ENCODE measurements at regions not wholly inside any gene's neighbourhood (a gene's known extent, or its start where the extent isn't known, plus 50 kb on each side); places are given as distances from the start of the nearest gene placed in this dataset.

- Histone ChIP-seq H3K9me3 (replicated peaks; ENCODE audit: control insufficient read depth, insufficient read depth, low read length) (no peaks in the 10 kb centered on the region), H3K4me2 (ENCODE audit: insufficient read depth, low read length) (no peak overlapping the region), H3K36me3 (ENCODE audit: control insufficient read depth in 2 of 2, extremely low read depth in 1 of 2, insufficient read depth in 2 of 2, low read length in 2 of 2) (no peaks in the 10 kb centered on the region), H3K79me2 (ENCODE audit: control insufficient read depth, insufficient read depth, low read length) (no peaks in the 10 kb centered on the region), H3K9ac (replicated peaks; ENCODE audit: extremely low read depth, insufficient read depth, low read length) (no peak overlapping the region), H3K4me1 (ENCODE audit: control insufficient read depth, extremely low read depth, insufficient read depth, low read length) (peaks cover 11% of the 10 kb centered on the region), H2AFZ (ENCODE audit: low read depth, low read length) (no peak overlapping the region), H3K9me1 (replicated peaks; ENCODE audit: control insufficient read depth, extremely low read depth, insufficient read depth, low read length) (no peaks in the 10 kb centered on the region), H3K4me3 (replicated peaks in 1 of 3; ENCODE audit: insufficient read depth in 1 of 3, low read depth in 1 of 3, low read length in 3 of 3) (no peak overlapping the region), H4K20me1 (replicated peaks; ENCODE audit: control insufficient read depth, extremely low read depth, insufficient read depth, low read length) (no peaks in the 10 kb centered on the region), H3K27me3 (ENCODE audit: control insufficient read depth in 2 of 2, insufficient read depth in 2 of 2, low read length in 2 of 2) (no peaks in the 10 kb centered on the region), H3K27ac (ENCODE audit: insufficient read depth, low read depth, low read length) (no peak overlapping the region)
- CTCF ChIA-PET, result no interaction called here
- no peak for DNase-seq (ENCODE audit: low read depth, low spot score)
- FAIRE-seq, result no peak
- TF ChIP-seq MYC (IDR thresholded peaks at IDR 0.05; ENCODE audit: low read depth, low read length) (no peak), MAX (IDR thresholded peaks at IDR 0.05; ENCODE audit: insufficient read depth, insufficient read length) (no peak)
- intact Hi-C loops (cut with micrococcal nuclease) (loop anchor here (5.0 kb wide), 1 partner anchor 158 kb away; no protein-coding TSS in a partner anchor), dilution Hi-C loops (cut with MboI; ENCODE audit: extremely low pct_ligation_motif_present, low sequenced_read_pairs) (no loop called here)
- POLR2A ChIA-PET, result no interaction called here
- BruUV-seq (replicated peaks), result no TSS peak
These were observed 66.4 kb upstream of the TLE1 start for GRCh38 chr9:81755721-81756120.

- DNase-seq (ENCODE audit: low read depth, low spot score) (no peak), FAIRE-seq (no peak)
- H3K9me3 ChIP-seq (replicated peaks; ENCODE audit: control insufficient read depth, insufficient read depth, low read length), result no peaks in the 10 kb centered on the region
- no peaks in the 10 kb centered on the region for H3K36me3 ChIP-seq (ENCODE audit: control insufficient read depth in 2 of 2, extremely low read depth in 1 of 2, insufficient read depth in 2 of 2, low read length in 2 of 2)
- H3K4me2 ChIP-seq (ENCODE audit: insufficient read depth, low read length), result no peak overlapping the region
- POLR2A ChIA-PET, result no interaction called here
- no peak overlapping the region for H2AFZ ChIP-seq (ENCODE audit: low read depth, low read length)
- no peaks in the 10 kb centered on the region for H3K27me3 ChIP-seq (ENCODE audit: control insufficient read depth in 2 of 2, insufficient read depth in 2 of 2, low read length in 2 of 2)
- TF ChIP-seq FOS (IDR thresholded peaks at IDR 0.05; ENCODE audit: borderline replicate concordance, insufficient read depth, low read length), result no peak
- no peak for TF ChIP-seq POLR2A (IDR thresholded peaks at IDR 0.05; ENCODE audit: low read depth, low read length)
- no peak for TF ChIP-seq GATA2 (IDR thresholded peaks at IDR 0.05; ENCODE audit: insufficient read depth, insufficient read length, low read depth, low read length)
- no peak for TF ChIP-seq MAX (IDR thresholded peaks at IDR 0.05; ENCODE audit: insufficient read depth, insufficient read length)
- TF ChIP-seq EZH2 (IDR thresholded peaks at IDR 0.05; ENCODE audit: borderline replicate concordance, low read depth, low read length, severe bottlenecking), result no peak
- no peaks in the 10 kb centered on the region for H3K9me1 ChIP-seq (replicated peaks; ENCODE audit: control insufficient read depth, extremely low read depth, insufficient read depth, low read length)
- no peak overlapping the region for H3K9ac ChIP-seq (replicated peaks; ENCODE audit: extremely low read depth, insufficient read depth, low read length)
- no TSS peak for BruUV-seq (replicated peaks)
- CTCF ChIA-PET, result no interaction called here
- H3K4me1 ChIP-seq (ENCODE audit: control insufficient read depth, extremely low read depth, insufficient read depth, low read length), result peaks cover 11% of the 10 kb centered on the region
- H4K20me1 ChIP-seq (replicated peaks; ENCODE audit: control insufficient read depth, extremely low read depth, insufficient read depth, low read length), result no peaks in the 10 kb centered on the region
- intact Hi-C loops (cut with micrococcal nuclease), result loop anchor here (5.0 kb wide), 1 partner anchor 159 kb away; no protein-coding TSS in a partner anchor
- H3K79me2 ChIP-seq (ENCODE audit: control insufficient read depth, insufficient read depth, low read length), result no peaks in the 10 kb centered on the region
- dilution Hi-C loops (cut with MboI; ENCODE audit: extremely low pct_ligation_motif_present, low sequenced_read_pairs), result no loop called here
- no peak overlapping the region for H3K27ac ChIP-seq (ENCODE audit: insufficient read depth, low read depth, low read length)
- no peak overlapping the region for H3K4me3 ChIP-seq (replicated peaks in 1 of 3; ENCODE audit: insufficient read depth in 1 of 3, low read depth in 1 of 3, low read length in 3 of 3)
These were observed 67.2 kb upstream of the TLE1 start for GRCh38 chr9:81756561-81756960.

Measured in endothelial cell of umbilical vein (primary cell).